WTC11 (cell line): ENCODE measurements at regions not wholly inside any gene's neighbourhood (a gene's known extent, or its start where the extent isn't known, plus 50 kb on each side); places are given as distances from the start of the nearest gene placed in this dataset.
"Not testable (repeated sequence)": the region's sequence is repeated elsewhere in the genome, so short reads cannot be mapped to it uniquely, and the experiment has no call there.

Experiments used
- OVOL2 ChIP-seq: fragments of 250-450 bp; sonication (Bioruptor Pico); IDR thresholded peaks from 2 replicates; pipeline ENCODE4 v1.9.0; 2021; ENCODE audit warnings: mild to moderate bottlenecking, borderline replicate concordance
- RORB ChIP-seq: fragments of 250-450 bp; sonication (Bioruptor Pico); IDR thresholded peaks from 2 replicates; pipeline ENCODE4 v1.9.0; 2021; ENCODE audit warnings: mild to moderate bottlenecking
- TEAD4 ChIP-seq: sonication (generic); formaldehyde crosslinking; IDR thresholded peaks from 2 replicates; pipeline ENCODE4 v1.8.0; 2022; ENCODE audit warnings: mild to moderate bottlenecking, missing genetic modification reagents
- TF ChIP-seq, protein P1 (sequence below): fragments of 200-600 bp; IDR thresholded peaks from 2 replicates; pipeline ENCODE4 v1.8.0; 2022; ENCODE audit warnings: antibody characterized with exemption
- TF ChIP-seq, protein P2 (sequence below): sonication (generic); formaldehyde crosslinking; conservative IDR thresholded peaks from 2 replicates; pipeline ENCODE4 v1.8.1; 2022; ENCODE audit warnings: mild to moderate bottlenecking, missing genetic modification reagents
- TF ChIP-seq, protein P3 (sequence below): fragments of 250-450 bp; sonication (Bioruptor Pico); IDR thresholded peaks from 2 replicates; pipeline ENCODE4 v1.8.0; 2021; ENCODE audit warnings: mild to moderate bottlenecking
- TF ChIP-seq, protein P4 (sequence below): fragments of 250-450 bp; sonication (Bioruptor Pico); IDR thresholded peaks from 2 replicates; pipeline ENCODE4 v1.9.0; 2021; ENCODE audit warnings: mild to moderate bottlenecking
- TF ChIP-seq, protein P5 (sequence below): sonication (generic); formaldehyde crosslinking; IDR thresholded peaks from 2 replicates; pipeline ENCODE4 v1.8.0; 2022; ENCODE audit warnings: mild to moderate bottlenecking, missing genetic modification reagents

DNA sequence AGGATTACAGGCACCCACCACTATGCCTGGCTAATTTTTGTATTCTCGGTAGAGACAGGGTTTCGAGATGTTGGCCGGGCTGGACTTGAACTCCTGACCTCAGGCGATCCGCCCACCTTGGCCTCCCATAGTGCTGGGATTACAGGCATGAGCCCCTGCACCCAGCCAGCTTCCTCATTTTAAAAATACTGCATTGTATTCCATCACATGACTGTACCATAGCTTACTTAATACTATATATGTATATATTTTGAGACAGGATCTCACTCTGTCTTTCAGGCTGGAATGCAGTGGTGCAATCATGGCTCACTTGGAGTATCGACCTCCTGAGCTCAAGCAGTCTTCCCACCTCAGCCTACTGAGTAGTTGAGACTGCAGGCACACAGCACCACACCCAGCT, 459.5 kb upstream of the AMELY start:
- TF ChIP-seq, protein P1, sequence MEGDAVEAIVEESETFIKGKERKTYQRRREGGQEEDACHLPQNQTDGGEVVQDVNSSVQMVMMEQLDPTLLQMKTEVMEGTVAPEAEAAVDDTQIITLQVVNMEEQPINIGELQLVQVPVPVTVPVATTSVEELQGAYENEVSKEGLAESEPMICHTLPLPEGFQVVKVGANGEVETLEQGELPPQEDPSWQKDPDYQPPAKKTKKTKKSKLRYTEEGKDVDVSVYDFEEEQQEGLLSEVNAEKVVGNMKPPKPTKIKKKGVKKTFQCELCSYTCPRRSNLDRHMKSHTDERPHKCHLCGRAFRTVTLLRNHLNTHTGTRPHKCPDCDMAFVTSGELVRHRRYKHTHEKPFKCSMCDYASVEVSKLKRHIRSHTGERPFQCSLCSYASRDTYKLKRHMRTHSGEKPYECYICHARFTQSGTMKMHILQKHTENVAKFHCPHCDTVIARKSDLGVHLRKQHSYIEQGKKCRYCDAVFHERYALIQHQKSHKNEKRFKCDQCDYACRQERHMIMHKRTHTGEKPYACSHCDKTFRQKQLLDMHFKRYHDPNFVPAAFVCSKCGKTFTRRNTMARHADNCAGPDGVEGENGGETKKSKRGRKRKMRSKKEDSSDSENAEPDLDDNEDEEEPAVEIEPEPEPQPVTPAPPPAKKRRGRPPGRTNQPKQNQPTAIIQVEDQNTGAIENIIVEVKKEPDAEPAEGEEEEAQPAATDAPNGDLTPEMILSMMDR: not testable (repeated sequence)
- TF ChIP-seq, protein P2, sequence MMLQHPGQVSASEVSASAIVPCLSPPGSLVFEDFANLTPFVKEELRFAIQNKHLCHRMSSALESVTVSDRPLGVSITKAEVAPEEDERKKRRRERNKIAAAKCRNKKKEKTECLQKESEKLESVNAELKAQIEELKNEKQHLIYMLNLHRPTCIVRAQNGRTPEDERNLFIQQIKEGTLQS (CRISPR knock-in tag): not testable (repeated sequence)
- TF ChIP-seq OVOL2, TEAD4, RORB (CRISPR knock-in tag): not testable (repeated sequence)
- TF ChIP-seq, protein P3, sequence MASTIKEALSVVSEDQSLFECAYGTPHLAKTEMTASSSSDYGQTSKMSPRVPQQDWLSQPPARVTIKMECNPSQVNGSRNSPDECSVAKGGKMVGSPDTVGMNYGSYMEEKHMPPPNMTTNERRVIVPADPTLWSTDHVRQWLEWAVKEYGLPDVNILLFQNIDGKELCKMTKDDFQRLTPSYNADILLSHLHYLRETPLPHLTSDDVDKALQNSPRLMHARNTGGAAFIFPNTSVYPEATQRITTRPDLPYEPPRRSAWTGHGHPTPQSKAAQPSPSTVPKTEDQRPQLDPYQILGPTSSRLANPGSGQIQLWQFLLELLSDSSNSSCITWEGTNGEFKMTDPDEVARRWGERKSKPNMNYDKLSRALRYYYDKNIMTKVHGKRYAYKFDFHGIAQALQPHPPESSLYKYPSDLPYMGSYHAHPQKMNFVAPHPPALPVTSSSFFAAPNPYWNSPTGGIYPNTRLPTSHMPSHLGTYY (CRISPR knock-in tag): not testable (repeated sequence)
- TF ChIP-seq, protein P4, sequence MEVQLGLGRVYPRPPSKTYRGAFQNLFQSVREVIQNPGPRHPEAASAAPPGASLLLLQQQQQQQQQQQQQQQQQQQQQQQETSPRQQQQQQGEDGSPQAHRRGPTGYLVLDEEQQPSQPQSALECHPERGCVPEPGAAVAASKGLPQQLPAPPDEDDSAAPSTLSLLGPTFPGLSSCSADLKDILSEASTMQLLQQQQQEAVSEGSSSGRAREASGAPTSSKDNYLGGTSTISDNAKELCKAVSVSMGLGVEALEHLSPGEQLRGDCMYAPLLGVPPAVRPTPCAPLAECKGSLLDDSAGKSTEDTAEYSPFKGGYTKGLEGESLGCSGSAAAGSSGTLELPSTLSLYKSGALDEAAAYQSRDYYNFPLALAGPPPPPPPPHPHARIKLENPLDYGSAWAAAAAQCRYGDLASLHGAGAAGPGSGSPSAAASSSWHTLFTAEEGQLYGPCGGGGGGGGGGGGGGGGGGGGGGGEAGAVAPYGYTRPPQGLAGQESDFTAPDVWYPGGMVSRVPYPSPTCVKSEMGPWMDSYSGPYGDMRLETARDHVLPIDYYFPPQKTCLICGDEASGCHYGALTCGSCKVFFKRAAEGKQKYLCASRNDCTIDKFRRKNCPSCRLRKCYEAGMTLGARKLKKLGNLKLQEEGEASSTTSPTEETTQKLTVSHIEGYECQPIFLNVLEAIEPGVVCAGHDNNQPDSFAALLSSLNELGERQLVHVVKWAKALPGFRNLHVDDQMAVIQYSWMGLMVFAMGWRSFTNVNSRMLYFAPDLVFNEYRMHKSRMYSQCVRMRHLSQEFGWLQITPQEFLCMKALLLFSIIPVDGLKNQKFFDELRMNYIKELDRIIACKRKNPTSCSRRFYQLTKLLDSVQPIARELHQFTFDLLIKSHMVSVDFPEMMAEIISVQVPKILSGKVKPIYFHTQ (CRISPR knock-in tag): not testable (repeated sequence)
- TF ChIP-seq, protein P5, sequence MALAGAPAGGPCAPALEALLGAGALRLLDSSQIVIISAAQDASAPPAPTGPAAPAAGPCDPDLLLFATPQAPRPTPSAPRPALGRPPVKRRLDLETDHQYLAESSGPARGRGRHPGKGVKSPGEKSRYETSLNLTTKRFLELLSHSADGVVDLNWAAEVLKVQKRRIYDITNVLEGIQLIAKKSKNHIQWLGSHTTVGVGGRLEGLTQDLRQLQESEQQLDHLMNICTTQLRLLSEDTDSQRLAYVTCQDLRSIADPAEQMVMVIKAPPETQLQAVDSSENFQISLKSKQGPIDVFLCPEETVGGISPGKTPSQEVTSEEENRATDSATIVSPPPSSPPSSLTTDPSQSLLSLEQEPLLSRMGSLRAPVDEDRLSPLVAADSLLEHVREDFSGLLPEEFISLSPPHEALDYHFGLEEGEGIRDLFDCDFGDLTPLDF (CRISPR knock-in tag): not testable (repeated sequence)
